GM18873 (cell line): ENCODE measurements at regions not wholly inside any gene's neighbourhood (a gene's known extent, or its start where the extent isn't known, plus 50 kb on each side); places are given as distances from the start of the nearest gene placed in this dataset.

Experiments used
- ATAC-seq: cut with Tn5 transposase; IDR thresholded peaks from one replicate; pipeline ENCODE4 v1.9.1; 2021; ENCODE audit warnings: mild to moderate bottlenecking, moderate library complexity, moderate number of reproducible peaks; ENCODE audit not compliant: unreplicated experiment, low FRiP score

DNA sequence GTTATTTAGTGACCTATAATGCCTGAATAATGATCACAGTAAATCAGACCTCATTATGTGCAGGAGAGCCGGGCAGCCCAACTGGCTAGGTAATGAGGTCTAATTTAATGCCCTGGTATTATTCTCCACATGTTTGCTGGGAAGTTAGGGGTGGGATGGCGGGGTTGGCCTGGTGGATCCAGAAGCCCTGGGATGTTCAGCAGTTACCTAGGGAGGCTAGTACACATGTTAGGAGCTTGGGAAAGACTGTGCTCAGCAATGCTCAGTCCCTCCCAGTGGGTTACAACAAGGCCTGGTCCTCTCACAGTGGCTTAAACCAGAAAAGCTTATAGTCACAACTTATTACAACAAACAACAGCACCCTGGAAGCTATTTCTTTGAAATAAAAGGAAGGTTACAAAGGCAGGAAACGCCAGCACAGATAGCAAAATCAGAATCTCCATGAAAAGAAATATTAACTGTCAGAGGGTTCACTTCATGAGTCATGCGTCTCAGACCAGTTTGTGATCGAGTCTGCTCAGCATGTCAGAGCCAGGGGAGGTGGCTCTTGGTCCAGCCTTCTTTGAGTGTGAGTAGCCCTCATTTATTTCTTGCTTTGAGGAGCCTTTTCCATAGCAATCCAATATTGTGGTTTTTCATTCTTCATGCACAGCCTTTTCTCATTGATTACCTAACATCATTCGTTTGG is 418.6 kb upstream of the NPVF start:
- ATAC-seq, result no peak

DNA sequence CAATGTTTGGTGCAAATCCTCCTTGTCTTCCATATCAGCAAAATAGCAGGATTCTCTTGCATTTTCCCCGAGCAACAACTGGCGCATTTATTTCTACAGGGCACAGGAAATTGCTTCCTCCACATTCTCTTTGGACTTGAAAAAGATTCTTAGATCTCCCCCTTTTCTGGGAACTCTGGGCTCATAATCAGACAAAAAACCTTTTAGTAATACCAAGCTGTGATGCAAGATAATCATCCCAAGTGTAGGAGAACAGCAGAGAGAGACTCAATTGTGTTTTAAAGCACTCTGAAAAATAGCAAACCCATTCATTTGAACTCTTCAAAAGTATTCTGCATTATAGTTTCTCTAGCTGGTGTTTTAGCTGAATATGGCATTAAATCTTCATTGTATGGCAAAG is 419.6 kb upstream of the NPVF start:
- ATAC-seq, result no peak

DNA sequence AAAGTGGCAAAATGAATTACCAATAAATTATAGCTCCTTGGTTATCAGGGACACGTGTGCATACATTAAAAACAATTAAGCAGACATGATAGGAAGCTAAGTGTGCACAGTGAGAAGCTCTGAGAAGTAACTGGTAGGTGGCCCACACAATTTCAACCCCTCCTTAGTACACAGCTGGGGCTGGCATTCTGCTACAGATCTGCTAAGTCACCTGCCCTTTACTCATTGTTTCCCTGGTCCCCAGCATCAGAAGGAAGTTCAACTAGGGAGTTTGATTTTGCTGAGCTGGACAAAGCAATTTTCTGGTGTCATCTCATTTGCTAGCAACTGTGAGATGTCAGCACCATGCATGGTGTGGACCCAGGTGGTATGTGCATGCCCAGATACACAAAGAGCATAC is 424.1 kb upstream of the NPVF start:
- ATAC-seq, result no peak

DNA sequence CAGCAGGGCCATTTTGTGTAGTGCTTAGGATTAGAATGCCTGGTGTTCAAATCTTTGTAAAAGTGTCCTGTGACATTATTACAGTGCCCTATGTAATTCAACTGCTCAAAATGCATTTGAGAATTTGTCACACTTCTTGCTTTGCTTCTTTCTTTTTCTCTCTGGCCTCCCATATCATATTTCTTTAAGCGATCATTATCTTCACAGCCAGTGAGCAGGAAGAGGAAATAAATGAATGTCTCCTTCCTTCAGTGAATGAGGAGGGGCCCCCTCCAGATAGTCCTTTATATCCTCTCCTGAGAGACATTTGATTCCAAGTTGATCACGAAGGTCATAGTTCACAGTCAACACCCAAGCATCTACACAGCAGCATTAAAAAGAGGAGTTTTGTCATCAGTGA is 425.1 kb upstream of the NPVF start:
- no peak for ATAC-seq

DNA sequence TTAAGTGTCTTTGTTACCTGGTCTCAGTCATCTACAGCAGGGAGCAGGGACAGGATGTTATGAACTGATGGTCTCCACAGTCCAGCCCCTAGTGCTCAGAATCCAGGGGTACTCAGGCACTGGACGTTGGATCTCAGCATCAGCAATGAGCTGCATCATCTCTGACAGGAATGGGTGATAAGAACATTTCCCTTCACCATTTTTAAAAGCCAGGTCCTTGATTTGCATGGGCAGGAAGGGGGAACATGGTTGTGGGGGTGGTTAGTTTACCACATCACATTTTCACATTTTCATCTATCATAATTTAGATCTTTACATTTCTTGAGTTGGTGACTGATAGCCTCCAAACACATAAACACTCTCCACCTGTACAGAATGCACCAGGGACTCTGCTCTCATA is 427.8 kb upstream of the NPVF start:
- ATAC-seq, result no peak

DNA sequence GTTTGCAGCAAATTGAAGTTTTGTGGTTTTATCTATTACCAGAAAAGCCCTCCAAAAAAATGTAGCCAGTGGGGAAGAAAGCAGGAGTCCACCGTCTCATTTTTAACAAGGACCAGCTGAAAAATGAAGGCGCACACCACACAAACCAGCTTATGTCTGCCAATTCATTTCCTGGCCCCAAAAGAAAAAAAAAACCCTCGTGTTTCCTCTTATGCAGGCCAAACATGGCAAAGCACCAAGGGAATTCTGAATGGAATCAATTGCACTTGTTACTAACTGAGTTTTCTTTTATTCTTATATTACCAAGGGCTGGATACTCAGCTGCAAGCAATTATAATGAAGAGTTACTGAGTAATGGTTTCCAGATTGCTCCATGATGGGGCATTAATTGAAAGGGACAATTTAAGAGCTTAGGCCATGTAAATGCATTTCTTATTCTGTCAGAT is 428.3 kb upstream of the NPVF start:
- no peak for ATAC-seq

DNA sequence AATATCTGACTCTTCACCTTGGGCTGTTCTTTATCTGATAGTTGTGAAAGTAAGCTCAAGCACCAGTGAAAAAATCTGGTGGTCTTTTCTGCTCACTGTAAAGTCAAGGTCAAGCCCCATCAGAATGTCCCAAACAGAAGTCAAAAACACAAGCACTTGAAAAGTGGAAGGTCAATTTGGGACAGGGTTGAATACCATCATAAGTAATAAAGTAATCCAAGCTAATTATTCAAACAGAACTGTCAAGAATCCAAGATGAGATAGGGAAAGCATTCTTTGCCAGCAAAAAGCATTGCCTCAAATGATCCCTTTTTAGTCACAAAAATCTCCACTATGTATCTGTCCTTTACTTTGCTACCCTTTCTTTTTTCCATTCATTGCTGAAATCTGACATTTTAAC is 430.1 kb upstream of the NPVF start:
- ATAC-seq, result no peak

DNA sequence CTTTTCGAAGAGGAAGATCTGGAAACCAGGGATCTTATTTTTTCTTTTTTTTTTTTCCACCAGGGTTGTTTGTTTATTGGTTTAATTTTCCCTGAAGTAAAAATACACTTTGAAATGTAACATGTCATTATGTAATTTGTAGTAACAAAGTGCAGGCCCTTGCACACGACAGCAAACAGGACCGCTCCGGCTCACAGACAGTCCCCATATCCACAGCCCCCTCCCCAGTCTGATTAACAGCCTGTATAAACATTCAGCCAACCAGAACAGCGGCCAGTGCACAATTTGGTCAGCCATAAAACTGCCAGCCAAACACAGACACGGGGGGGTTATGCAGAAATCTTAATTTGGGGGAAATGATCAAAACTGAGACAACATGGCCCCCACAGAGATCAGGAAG is 431.6 kb upstream of the NPVF start:
- no peak for ATAC-seq

DNA sequence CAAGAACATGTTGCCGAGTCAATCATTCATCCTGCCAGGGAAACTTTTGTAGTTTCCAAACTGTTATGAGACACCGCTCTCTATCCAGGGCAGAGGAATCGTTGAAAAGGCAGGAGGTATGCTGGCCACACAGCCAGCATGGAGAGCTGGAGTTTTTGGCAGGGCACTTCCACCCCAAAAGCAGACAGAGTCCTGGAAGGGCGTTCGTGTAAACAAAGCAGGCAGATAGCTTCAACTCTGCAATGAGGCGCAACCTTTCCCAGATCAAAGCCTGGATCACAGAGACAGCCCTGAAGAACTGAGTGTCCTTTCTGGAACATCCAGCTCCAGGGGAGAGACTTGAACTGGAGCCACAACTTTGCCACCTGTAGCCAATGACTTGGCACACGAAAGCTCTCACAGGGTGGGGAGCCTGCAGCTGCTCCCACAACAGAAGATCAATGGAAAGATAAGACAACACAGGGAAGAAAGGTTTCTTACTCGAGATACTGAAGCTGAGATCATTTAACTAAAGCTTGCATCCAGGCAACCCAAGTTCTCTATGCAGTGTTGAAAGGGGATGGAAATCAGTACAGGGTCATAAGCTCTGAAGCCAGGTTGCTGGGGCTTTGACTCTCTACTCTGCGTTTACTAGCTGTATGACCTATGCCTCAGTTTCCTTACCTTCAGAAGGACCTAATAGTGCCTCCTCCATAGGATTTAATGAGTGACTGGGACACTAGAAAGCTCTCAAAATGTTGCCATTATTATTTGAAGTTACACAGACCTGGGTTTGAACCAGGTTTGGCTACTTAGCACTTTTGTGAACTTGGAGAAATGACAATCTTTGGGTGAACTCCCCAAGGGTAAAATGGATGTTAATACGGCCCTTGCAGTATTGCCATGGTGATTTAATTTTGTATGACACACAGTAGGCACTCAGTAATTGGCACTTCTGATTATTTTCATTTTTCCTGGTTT is 434.8 kb upstream of the NPVF start:
- ATAC-seq, result no peak

DNA sequence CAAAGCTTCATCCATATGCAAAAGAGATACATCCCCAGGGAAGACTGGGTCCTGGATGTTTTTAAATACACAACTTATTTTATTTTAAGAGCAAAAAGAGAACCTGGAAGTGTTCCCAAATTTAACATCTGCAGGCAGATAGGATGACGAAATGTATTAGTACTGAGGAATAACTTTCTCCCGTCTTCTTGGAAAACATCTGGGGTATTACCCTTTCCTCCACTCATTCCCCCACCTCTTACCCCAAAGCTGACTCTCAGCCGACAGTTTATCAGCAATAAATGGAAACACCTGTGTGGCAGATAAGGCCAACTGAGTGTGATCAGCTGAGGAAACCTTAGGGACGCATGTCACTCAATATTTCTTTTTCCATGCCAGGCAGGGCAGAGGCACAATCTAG is 435.6 kb upstream of the NPVF start:
- ATAC-seq, result no peak

DNA sequence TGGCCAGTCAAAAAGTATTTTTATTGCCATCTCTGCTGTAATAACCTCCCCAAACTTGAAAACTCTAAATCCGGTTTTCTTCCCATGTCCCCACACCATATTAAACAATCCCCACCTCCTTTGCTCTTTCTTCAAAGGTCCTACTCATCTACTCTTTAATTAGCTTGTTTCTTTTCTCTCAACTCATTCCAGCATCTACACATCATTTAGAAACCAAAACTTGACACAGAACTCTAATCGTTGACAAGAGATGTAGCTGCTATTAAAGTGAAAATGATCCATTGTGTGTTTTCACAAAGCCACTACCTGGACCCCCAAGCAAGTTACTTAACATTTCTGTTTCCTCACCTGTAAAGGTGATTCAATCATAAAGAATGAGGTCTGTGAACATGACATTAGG is 436.3 kb upstream of the NPVF start:
- ATAC-seq, result no peak

DNA sequence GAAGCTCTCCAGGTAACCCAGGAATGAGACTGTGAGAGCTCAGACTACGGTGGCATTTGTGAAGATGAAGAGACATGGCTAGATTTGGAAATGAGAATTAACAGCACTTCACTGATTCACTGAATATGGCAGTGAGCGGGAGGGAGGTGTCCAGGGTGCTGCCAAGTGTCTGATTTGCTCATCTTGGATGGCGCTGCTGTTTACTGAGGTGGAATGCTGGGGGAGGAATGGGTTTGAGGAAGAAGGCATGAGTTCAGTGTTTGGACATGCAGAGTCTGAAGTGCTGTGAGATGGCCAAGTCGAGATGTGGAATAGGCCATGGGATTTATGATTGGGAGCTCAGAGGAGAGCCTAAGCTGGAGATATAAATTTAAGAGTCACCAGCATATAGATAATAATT is 437.1 kb upstream of the NPVF start:
- no peak for ATAC-seq

DNA sequence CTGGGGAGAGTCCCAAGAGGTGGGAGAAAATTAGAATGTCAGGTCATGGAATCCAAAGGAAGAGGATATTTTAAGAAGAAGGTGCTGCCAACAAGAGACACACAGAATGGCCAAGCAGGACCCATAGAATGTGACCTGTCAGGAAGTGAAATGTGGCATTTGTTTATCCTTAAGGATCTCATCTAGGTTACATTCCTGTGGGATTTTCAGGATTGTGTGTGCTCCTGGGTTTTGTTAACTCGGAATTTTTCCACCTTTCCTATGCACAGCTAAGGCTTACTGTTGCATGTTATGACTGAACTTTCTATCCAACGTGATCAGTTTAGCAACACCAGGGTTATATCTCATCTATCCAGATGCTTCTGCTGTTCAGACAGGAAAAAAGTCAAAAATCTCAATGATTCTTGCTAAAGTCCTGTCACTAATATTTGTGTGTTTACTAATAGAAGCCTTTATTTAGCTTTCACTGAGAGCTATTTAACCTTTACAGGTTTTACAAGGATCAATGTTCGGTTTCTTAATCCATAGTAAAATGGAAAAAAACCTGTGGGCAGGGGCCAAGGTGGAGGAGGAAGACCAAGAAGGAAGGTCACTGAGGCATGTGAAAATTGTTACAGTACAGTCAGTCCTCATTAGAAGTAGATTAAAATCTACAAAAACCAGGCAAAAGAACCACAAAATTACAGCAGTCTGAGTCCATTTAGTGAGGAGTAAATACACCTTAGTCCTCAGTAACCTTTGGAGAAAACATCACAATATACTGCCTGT is 437.8 kb upstream of the NPVF start:
- no peak for ATAC-seq

DNA sequence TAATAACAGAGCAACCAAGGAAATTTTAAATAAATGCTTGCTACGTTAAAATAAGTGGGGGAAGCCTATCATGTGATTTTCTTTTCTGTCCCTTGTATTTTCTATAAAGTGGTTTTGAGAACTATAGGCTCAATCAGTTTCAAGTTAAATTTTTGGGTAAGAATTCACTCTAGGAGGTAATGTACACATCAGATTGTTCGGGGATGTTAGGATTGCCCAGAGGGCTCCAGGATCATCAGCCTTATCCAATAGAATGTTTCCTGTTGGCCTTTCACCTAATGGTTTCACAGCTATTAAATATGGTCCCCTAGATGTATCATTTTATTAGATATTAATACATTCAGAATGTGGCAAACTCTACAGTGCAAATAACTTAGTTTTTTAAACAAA is 438.4 kb upstream of the NPVF start:
- ATAC-seq, result no peak

DNA sequence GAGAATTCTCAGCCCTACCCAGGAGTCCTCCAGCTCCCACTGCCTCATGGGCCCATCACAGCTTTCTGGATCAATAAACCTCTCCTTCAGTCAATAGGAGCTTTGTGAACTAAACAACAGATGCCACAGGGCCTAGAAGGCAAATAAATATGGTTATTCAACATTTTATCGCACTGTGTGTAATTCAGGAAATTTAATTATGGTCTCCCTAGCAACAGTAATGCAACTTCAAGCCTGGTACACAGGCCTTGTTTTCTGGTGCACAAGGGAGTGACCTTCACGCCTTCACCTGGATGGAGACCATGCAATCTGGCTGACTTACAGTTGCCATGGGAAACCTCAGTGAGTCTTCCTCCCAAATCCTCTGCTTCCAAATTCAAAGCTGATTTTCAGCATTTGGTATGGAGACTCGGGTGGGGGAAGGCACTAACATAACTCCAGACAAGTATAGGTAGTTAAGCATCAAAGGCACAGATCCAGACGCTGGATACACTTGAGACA is 441.0 kb upstream of the NPVF start:
- ATAC-seq, result no peak

DNA sequence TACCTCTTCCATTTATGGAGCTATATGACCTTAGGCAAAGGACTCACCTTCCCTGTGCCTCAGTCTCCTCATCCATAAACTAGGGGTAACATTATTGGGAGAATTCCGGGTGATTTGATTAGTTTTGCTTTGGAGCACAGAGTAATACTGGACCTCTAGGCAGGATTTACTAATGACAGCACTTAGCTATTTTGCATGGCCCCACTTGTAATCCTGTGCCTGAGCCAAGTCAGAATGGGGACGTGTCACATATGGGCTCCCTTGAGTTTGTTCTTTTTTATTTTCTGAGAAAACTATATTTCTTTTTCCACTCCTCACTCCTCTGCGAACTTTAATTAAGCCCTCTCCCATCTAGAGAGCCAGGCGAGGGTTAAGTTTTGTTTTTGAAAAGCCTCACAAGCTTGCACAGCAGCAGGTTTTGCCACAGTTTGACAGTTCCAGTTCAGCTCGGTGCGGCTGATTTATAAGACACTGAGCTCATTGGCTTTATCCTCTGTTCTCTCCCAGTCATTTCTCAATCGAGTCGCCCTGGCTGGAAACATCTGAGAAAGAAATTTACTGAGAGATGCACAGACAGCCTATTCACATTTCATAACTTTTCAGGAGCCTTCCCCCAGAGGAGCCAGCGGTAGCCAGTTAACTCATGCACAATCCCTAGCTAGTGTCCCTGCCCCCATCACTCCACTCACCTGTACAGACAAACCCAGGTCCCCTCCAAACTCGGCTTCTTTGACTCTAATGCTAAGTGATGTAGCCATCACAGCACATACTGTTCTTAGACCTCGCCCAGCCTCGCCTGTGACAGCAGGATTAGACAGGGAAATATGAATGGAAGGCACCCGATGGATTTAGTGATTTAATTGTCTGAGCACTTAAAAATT is 441.9 kb upstream of the NPVF start:
- no peak for ATAC-seq

DNA sequence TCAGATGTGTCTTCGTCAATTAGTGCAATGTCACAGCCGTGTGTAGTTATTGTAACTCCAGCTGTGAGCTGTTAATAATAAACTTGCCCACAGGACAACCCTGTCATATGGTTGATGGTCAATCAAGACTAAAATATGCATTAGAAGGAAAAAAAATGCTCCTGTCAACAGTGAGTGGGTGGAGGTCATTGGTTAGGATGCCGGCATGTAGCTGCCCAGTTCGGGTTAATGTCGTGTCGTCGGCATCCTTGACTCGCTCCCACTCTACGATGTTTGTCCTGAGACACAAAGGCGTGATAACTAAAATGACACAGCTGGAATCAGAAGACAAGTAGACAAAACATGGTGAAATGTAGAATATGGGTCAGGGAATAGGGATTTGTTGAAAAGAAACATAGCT is 442.8 kb upstream of the NPVF start:
- no peak for ATAC-seq

DNA sequence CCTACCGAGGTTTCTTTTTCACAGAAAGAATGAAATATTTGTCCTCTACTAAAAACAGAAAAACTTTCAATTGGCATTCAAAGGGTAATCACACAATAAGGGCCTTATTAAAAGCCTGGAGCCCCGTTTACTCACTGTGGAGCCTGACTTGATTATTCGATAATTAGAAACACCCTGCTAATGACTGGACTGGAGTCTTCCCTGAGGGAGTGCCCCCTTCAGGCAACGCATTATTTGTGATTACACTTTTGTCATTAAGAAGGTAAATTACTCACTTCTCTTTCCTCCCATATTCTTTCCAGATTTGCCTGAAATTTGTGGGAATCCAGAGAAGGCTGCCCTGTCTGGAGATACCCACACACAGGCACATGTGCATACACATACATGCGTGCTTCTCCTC is 444.2 kb upstream of the NPVF start:
- ATAC-seq, result no peak

DNA sequence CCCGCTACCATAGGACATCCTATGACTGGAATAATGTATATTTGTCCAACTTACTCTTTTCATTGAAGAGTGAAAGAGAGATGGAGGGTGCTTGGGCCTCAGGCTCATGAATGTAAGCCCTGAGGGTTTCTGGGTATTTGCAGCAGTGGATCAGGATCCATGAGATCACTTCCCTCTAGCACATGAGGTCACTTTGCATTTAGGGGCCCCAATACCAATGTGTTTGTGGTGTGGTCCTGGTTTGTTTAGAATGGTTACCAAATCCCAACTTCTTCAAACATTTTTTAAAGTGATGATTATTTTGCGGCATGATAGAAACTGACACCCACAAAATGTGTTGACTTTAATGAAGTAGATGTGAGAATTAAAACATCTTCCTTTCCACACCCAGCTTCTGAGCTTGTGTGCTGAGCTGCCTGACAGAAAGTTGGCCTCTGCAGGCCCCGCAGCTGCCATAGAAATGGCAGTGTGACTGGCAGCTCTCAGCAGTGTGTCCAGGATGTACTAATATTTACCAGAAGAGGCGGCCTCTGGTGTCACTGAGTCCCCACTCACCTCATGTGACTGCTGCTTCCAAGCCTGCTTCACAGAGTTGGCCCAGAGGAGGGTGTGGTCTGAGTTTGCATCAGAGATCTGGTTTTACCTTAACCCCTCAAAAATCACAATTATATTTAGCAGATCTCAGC is 447.6 kb upstream of the NPVF start:
- no peak for ATAC-seq
